Activated CD4-positive, alpha-beta T cell treated with anti-CD3 and anti-CD28 coated beads, Interleukin-2, amount 10 ng/mL, durations not matched to agents 7 days and 5 days (primary cell): ENCODE measurements at regions not wholly inside any gene's neighbourhood (a gene's known extent, or its start where the extent isn't known, plus 50 kb on each side); places are given as distances from the start of the nearest gene placed in this dataset.

Source experiments
- CTCF ChIA-PET: fragments of 350-600 bp; sonication (Branson Sonifier 250); formaldehyde crosslinking; loops from one replicate; lab custom pipeline; 2021; ENCODE audit warnings: antibody characterized with exemption; lab: Charles Lee
- POLR2A ChIA-PET: fragments of 350-600 bp; sonication (Branson Sonifier 250); formaldehyde crosslinking; loops from one replicate; lab custom pipeline; 2021; ENCODE audit warnings: antibody characterized with exemption; lab: Charles Lee
- DNase-seq: peaks from one replicate; pipeline ENCODE4 v3.0.0-alpha.2; 2020
- H3K27ac Mint-ChIP-seq: one replicate; pipeline ENCODE4 v1.8.0; 2021; ENCODE audit warnings: mild to moderate bottlenecking, moderate library complexity, mixed read lengths
- H3K27me3 Mint-ChIP-seq: one replicate; pipeline ENCODE4 v1.8.0; 2021; ENCODE audit warnings: mixed read lengths
- H3K36me3 Mint-ChIP-seq: one replicate; pipeline ENCODE4 v1.8.0; 2021; ENCODE audit warnings: low read depth, mixed read lengths
- H3K4me1 Mint-ChIP-seq: one replicate; pipeline ENCODE4 v1.8.0; 2021; ENCODE audit warnings: mixed read lengths
- H3K4me3 Mint-ChIP-seq: one replicate; pipeline ENCODE4 v1.8.0; 2021; ENCODE audit warnings: mild to moderate bottlenecking, moderate library complexity, mixed read lengths
- H3K9me3 Mint-ChIP-seq: one replicate; pipeline ENCODE4 v1.8.0; 2021; ENCODE audit warnings: mixed read lengths

GRCh38 chr10:120641695-120642094 is 184.7 kb downstream of the PLPP4 start:
- ChIA-PET POLR2A (no interaction called here), CTCF (no interaction called here)
- Mint-ChIP-seq H3K9me3 (no peaks in the 10 kb centered on the region), H3K36me3 (no peaks in the 10 kb centered on the region), H3K27ac (no peak overlapping the region), H3K27me3 (no peaks in the 10 kb centered on the region), H3K4me1 (no peaks in the 10 kb centered on the region), H3K4me3 (no peak overlapping the region)
- no peak for DNase-seq

DNA sequence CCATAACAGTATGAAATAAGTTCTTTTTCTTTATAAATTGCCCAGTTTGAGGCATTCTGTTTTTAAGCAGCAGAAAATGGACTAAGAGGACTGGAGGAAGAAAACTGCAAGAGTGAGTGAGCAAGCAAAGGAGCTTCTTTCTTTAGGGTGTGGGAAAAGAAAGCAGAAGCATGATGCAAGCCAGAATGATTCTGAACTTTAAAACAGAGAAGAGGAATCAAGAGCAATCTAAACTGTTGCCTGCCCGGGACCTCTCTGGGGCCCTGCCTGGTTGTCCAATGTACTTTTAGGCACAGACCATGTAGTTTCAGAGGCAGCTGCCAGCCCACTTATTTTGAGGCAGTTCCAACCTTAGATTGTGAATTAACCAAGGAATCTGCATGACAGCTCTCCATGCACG is 186.3 kb downstream of the PLPP4 start:
- no peaks in the 10 kb centered on the region for H3K27me3 Mint-ChIP-seq
- H3K9me3 Mint-ChIP-seq, result no peaks in the 10 kb centered on the region
- H3K4me3 Mint-ChIP-seq, result no peak overlapping the region
- POLR2A ChIA-PET, result no interaction called here
- no peaks in the 10 kb centered on the region for H3K4me1 Mint-ChIP-seq
- no peaks in the 10 kb centered on the region for H3K36me3 Mint-ChIP-seq
- CTCF ChIA-PET, result no interaction called here
- no peak overlapping the region for H3K27ac Mint-ChIP-seq
- no peak for DNase-seq

- Mint-ChIP-seq H3K27ac (no peak overlapping the region), H3K4me1 (no peaks in the 10 kb centered on the region), H3K4me3 (no peak overlapping the region), H3K9me3 (no peaks in the 10 kb centered on the region), H3K27me3 (no peaks in the 10 kb centered on the region), H3K36me3 (no peaks in the 10 kb centered on the region)
- DNase-seq, result no peak
- CTCF ChIA-PET, result no interaction called here
- POLR2A ChIA-PET, result no interaction called here
Measured at GRCh38 chr10:120644556-120645410, 187.8 kb downstream of the PLPP4 start.

- H3K4me1 Mint-ChIP-seq, result no peaks in the 10 kb centered on the region
- no peak overlapping the region for H3K27ac Mint-ChIP-seq
- H3K36me3 Mint-ChIP-seq, result no peaks in the 10 kb centered on the region
- no peak for DNase-seq
- POLR2A ChIA-PET, result no interaction called here
- CTCF ChIA-PET, result no interaction called here
- no peaks in the 10 kb centered on the region for H3K27me3 Mint-ChIP-seq
- no peak overlapping the region for H3K4me3 Mint-ChIP-seq
- no peaks in the 10 kb centered on the region for H3K9me3 Mint-ChIP-seq
Measured at GRCh38 chr10:120646159-120646732, 189.2 kb downstream of the PLPP4 start.

- H3K4me3 Mint-ChIP-seq, result no peak overlapping the region
- ChIA-PET CTCF (no interaction called here), POLR2A (no interaction called here)
- DNase-seq, result no peak
- H3K9me3 Mint-ChIP-seq, result no peaks in the 10 kb centered on the region
- no peaks in the 10 kb centered on the region for H3K4me1 Mint-ChIP-seq
- H3K27me3 Mint-ChIP-seq, result no peaks in the 10 kb centered on the region
- no peak overlapping the region for H3K27ac Mint-ChIP-seq
- no peaks in the 10 kb centered on the region for H3K36me3 Mint-ChIP-seq
Measured at GRCh38 chr10:120646738-120647456, 189.9 kb downstream of the PLPP4 start.

DNA sequence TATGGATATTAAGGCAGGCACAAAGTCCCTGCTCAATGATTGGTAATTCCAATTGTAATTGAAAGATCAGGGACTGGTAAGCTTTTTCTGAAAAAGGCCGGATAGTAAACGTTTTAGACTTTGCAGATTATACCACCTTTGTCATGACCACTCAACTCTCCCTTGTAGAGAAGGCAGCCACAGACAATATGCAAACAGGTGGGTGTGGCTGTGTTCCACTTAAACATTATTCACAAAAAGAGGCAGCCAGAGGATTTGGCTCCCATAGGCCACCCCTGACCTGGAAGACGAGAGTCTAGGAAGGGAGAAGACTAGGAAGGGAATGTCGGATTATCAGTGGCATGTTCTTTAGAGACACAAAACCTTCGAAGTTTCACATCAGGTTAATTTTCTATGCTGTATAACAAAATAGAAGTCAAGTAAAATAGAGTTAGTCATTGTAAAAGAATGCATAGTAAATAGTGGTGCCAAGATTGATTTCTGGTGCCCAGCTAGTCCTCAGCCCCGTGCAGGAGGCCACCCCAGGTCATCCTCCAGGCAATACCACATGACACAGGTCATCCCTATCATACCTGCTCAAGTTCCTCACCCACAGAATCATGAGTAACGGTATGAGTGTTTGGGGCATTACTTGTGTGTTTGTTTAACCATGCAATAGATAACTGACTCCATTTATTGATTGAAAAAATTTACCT is 193.8 kb downstream of the PLPP4 start:
- ChIA-PET POLR2A (no interaction called here), CTCF (no interaction called here)
- Mint-ChIP-seq H3K36me3 (no peaks in the 10 kb centered on the region), H3K4me3 (no peak overlapping the region), H3K27ac (no peak overlapping the region), H3K27me3 (no peaks in the 10 kb centered on the region), H3K9me3 (no peaks in the 10 kb centered on the region), H3K4me1 (no peaks in the 10 kb centered on the region)
- DNase-seq, result no peak

DNA sequence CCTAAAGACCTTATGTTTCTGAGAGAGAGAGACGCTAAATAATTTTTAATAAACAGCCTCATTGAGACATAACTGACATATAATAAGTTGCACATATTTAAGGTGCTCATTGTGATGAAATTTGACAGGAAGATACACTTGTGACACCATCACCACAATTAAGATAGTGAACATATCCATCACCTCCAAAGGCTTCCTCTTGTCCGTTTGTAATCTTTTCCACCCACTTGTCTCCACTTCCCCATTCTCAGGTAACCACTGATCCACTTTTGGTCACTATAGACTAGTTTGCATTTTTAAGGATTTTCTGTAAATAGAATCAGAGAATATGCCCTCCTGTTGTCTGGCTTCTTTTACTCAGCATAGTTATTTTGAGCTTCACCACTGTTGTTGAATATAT is 195.1 kb upstream of the WDR11 start:
- POLR2A ChIA-PET, result no interaction called here
- Mint-ChIP-seq H3K27ac (no peak overlapping the region), H3K4me3 (no peak overlapping the region), H3K9me3 (no peaks in the 10 kb centered on the region), H3K36me3 (no peaks in the 10 kb centered on the region), H3K27me3 (no peaks in the 10 kb centered on the region), H3K4me1 (no peaks in the 10 kb centered on the region)
- no peak for DNase-seq
- CTCF ChIA-PET, result no interaction called here

GRCh38 chr10:120657371-120657770 is 193.8 kb upstream of the WDR11 start:
- no peaks in the 10 kb centered on the region for H3K27me3 Mint-ChIP-seq
- POLR2A ChIA-PET, result no interaction called here
- no peak for DNase-seq
- CTCF ChIA-PET, result no interaction called here
- H3K36me3 Mint-ChIP-seq, result no peaks in the 10 kb centered on the region
- no peak overlapping the region for H3K27ac Mint-ChIP-seq
- H3K9me3 Mint-ChIP-seq, result no peaks in the 10 kb centered on the region
- H3K4me3 Mint-ChIP-seq, result no peak overlapping the region
- no peaks in the 10 kb centered on the region for H3K4me1 Mint-ChIP-seq

DNA sequence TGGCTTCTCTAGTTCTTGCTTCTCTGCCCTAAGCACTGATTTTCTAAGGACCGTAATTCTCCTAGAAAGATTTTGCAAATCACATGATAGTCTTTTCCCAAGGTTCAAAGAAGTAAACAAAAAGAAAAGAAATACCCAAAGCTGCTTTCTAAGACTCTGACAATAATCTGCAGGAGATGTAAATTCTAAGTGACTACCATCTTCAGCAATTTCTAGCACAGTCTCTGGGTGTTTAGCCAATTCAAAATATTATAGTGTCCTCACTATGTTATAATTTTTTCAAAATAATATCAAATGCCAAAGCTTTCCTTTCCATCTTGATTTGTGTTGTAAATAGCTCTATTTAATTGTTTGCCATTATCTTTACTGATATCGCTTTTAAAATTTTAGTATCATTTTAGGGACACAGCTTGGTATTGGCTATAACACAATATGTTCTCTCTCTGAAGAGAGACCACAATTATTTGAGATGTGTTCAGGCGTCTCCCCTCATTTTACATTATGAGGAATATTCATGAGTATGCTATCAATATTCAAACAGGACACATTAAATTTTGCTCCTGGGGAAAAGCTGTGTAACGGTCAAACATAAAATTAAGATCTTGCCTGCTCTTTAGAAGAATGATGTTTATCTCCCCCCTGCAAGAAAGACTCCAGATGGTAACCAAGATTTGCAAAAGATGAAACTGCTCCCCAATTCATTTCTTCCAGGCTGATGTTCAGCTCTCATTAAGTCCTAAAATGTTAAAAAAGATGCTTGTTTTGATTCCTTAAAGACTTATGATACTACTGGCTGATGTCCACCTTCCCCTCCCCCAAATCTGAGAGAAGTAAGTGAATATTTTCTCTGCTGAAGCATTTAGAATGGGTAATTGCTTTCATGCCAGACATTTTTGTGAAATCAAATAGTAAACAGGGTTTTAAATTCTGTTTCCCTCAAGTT is 191.9 kb upstream of the WDR11 start:
- Mint-ChIP-seq H3K27ac (no peak overlapping the region), H3K4me1 (no peaks in the 10 kb centered on the region), H3K4me3 (no peak overlapping the region), H3K36me3 (no peaks in the 10 kb centered on the region), H3K27me3 (no peaks in the 10 kb centered on the region), H3K9me3 (no peaks in the 10 kb centered on the region)
- DNase-seq, result no peak
- CTCF ChIA-PET, result interaction anchor here (0.6 kb wide), 1 partner anchor 1233 kb away, joined by 3 read pairs; no protein-coding TSS in a partner anchor
- POLR2A ChIA-PET, result no interaction called here

DNA sequence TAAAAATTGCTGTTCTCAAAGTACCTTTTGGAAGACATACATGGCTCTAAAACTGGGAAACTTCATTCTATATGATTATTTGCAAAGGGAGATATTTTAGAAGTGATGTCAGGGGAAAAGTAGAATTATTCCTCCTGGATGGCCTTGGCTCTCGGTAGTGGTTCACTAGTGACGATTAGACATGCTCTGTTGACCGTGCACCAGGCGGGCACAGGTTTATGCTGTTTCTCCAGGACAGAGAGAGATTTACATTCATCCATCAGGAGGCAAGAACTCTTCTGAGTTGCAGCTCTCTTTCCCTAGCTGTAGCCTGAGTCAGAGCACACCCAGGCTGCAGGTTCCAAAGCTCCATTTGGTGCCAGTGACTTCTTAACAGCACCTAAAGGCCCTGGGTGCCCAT is 184.9 kb upstream of the WDR11 start:
- Mint-ChIP-seq H3K27me3 (no peaks in the 10 kb centered on the region), H3K27ac (no peak overlapping the region), H3K36me3 (no peaks in the 10 kb centered on the region), H3K4me3 (no peak overlapping the region), H3K4me1 (no peaks in the 10 kb centered on the region), H3K9me3 (no peaks in the 10 kb centered on the region)
- POLR2A ChIA-PET, result no interaction called here
- CTCF ChIA-PET, result no interaction called here
- DNase-seq, result no peak

- Mint-ChIP-seq H3K4me3 (no peak overlapping the region), H3K27ac (no peak overlapping the region), H3K36me3 (no peaks in the 10 kb centered on the region), H3K27me3 (no peaks in the 10 kb centered on the region), H3K9me3 (no peaks in the 10 kb centered on the region), H3K4me1 (no peaks in the 10 kb centered on the region)
- DNase-seq, result no peak
- CTCF ChIA-PET, result no interaction called here
- POLR2A ChIA-PET, result no interaction called here
Measured at GRCh38 chr10:120667276-120667675, 183.9 kb upstream of the WDR11 start.

- H3K27ac Mint-ChIP-seq, result no peak overlapping the region
- ChIA-PET POLR2A (no interaction called here), CTCF (no interaction called here)
- H3K36me3 Mint-ChIP-seq, result no peaks in the 10 kb centered on the region
- no peak overlapping the region for H3K4me3 Mint-ChIP-seq
- no peak for DNase-seq
- no peaks in the 10 kb centered on the region for H3K9me3 Mint-ChIP-seq
- H3K4me1 Mint-ChIP-seq, result no peaks in the 10 kb centered on the region
- no peaks in the 10 kb centered on the region for H3K27me3 Mint-ChIP-seq
Measured at GRCh38 chr10:120671491-120671890, 179.7 kb upstream of the WDR11 start.
